ENCODE measurements at regions not wholly inside any gene's neighbourhood (a gene's known extent, or its start where the extent isn't known, plus 50 kb on each side); places are given as distances from the start of the nearest gene placed in this dataset.

DNA sequence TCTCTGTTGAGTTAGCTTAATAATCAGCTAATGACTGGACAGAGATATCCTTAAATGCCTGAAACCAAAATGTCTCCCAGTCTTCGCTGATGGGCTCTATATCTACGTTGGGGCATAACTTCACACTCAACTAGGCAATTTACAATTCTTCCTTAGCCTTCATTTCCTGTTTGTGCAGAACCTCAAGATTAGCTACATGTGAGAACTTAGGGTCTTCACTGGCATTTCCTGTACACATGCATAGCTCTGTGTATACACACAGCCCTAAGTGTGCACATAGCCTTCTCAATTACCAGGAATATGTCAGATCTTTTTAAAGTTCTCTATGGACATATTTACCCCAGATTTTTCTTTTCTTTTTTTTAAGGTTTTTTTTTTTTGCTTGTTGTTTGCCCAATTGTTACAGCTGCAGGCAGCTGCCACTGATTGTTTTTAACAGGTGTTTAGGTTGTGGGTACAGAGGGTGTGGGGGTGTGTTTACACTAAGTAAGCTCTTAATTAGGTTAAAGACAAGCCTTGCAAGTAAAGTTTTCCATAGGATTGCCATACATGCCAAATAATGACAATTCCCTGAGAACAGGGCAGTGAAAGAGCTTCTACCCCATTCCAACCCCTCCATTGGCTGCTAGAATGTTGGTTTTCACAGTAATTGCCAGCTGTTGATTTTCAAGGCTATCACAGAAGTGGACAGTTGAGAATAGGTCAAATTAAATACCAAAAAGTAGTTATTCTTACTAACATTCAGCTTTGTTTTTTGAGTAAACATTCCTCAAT is 441.0 kb downstream of the TLE4 start:
- no peak for TF ChIP-seq EP300 (IDR thresholded peaks at IDR 0.05; ENCODE audit: low read depth)
- no peak for TF ChIP-seq CTCF (IDR thresholded peaks at IDR 0.05)
- TF ChIP-seq POLR2A (IDR thresholded peaks at IDR 0.05): no peak
- TF ChIP-seq POLR2AphosphoS5 (IDR thresholded peaks at IDR 0.05): no peak

Data from transverse colon (tissue), 4 donors.